Choroid plexus epithelial cell (primary cell): ENCODE measurements at regions not wholly inside any gene's neighbourhood (a gene's known extent, or its start where the extent isn't known, plus 50 kb on each side); places are given as distances from the start of the nearest gene placed in this dataset.

Source experiments
- DNase-seq: peaks from one replicate; pipeline ENCODE4 v3.0.0-alpha.2; 2010; ENCODE audit warnings: low read depth
- H3K4me3 ChIP-seq: 2 replicates; pipeline ENCODE4 v1.5.1; 2011; ENCODE audit warnings: low read depth, mild to moderate bottlenecking, control low read depth, low read length, moderate library complexity
- TF ChIP-seq, protein P1 (sequence below): conservative IDR thresholded peaks from 2 replicates; pipeline ENCODE4 v1.5.1; 2011; ENCODE audit warnings: low read depth, mild to moderate bottlenecking, control low read depth, inconsistent platforms, low read length, moderate library complexity

DNA sequence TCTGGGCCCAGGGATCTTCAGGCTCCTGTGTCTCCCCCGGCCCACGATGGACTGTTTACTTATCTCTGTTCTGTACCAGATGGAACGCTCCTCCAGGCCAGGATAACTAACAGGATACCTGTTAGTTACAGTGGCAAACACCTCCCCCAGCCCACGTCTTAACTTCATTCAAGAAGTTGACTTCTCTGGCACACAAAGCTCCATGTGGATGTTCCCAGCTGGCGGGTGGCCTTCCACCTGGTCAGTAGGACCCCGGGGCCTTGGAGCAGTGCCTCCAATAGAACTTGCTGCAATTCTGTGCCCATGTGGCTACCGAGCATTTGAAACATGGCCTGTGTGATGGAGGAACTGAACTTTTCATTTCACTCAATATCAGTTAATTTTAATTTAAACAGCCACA is 165.1 kb upstream of the GLI2 start:
- no peak overlapping the region for H3K4me3 ChIP-seq
- DNase-seq: no peak
- TF ChIP-seq, protein P1, sequence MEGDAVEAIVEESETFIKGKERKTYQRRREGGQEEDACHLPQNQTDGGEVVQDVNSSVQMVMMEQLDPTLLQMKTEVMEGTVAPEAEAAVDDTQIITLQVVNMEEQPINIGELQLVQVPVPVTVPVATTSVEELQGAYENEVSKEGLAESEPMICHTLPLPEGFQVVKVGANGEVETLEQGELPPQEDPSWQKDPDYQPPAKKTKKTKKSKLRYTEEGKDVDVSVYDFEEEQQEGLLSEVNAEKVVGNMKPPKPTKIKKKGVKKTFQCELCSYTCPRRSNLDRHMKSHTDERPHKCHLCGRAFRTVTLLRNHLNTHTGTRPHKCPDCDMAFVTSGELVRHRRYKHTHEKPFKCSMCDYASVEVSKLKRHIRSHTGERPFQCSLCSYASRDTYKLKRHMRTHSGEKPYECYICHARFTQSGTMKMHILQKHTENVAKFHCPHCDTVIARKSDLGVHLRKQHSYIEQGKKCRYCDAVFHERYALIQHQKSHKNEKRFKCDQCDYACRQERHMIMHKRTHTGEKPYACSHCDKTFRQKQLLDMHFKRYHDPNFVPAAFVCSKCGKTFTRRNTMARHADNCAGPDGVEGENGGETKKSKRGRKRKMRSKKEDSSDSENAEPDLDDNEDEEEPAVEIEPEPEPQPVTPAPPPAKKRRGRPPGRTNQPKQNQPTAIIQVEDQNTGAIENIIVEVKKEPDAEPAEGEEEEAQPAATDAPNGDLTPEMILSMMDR: no peak

DNA sequence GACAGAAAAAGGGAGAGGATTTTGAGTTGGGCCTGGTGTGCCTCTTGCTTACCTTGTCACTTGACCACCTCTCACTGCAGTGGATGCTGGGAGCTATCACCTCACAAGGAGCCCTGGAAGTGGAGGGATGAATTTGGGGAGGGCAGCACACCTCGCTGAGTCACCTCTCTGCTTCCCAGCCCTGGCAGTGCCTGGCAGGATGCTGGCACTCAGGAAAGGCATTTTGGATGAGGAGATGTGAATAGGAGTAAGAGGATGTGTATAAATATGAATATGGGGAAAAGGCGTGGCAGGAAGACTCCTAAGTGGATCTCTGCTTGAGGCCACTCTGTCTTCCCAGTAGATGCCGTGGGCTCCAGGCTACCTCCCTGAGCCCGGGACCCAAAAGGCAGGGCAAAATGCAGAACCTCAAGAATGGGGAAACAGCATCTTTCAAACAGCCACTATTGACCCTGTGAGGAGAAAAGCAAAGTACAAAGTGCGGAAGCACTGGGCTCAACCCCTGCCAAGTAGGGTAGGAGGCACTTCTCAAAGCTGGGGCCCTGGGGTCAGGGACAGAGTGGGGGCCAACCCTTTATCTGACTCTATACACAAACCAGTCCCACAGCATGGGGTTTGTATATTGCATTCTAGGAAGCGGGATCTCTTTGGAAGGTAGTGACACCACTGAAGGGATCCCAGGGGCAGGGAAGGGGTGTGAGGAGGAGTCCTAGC is 164.5 kb upstream of the GLI2 start:
- TF ChIP-seq, protein P1: no peak
- DNase-seq: no peak

DNA sequence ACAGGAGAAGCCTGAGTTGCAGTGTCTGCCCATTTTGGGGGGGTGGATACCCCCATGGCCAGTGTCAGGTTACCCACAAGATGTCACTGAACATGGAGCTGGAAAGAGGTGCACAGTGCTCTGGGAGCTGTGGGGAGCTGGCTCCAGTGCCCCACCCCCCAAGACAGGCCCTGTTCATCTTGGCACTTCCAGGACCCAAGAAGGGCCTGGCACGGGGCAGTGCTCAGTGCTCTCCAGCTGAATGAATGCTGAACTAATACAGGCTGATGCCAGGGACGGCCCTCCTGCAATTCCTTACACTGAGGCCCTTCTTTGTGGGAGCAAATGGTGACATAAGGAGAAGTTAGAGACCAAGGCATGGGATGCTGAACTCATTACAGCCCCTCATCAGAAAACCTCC is 163.4 kb upstream of the GLI2 start:
- DNase-seq: no peak
- no peak overlapping the region for H3K4me3 ChIP-seq
- TF ChIP-seq, protein P1: no peak

More for the DNA sequence above, 164.5 kb upstream of the GLI2 start:
- H3K4me3 ChIP-seq: no peak overlapping the region

DNA sequence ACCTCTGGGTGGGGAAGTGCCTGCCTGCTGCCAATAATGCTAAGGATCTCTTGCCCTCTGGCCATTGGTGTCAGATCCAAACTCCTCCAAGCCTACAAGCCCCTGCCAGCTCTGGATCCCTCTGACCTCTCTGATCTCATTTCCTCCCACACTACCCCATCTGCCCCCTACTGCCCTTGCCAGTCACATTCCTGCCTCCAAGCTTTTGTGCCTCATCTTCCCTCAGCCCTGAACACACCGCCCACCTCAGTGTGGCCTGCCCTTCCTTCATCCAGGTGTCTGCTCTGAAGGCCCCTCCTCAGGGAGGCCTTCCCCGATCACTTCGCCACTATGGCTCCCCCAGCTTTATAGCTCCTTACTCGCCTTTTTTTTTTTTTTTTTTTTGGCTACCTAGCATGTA is 161.0 kb upstream of the GLI2 start:
- no peak overlapping the region for H3K4me3 ChIP-seq
- DNase-seq: no peak
- TF ChIP-seq, protein P1: no peak

DNA sequence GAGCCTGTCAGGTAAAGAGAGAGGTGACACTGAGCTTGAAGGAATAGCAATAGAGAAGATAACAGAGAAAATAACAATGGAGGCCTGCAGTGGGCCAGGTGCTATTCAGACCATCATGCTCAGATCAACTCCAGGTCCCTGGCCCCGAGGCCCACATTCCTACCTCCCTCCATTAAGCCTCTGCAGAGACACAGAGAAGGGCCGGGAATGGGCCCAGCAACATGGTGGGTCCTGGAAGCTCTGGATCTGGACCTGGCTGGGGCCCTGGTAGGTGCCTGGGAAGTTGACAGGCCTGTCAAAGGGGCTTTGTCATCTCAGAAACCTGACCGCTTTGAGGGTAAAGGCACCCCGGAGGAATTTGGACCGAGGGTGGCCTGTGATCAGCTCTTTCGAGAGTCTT is 159.7 kb upstream of the GLI2 start:
- TF ChIP-seq, protein P1: no peak
- H3K4me3 ChIP-seq: no peak overlapping the region
- no peak for DNase-seq

DNA sequence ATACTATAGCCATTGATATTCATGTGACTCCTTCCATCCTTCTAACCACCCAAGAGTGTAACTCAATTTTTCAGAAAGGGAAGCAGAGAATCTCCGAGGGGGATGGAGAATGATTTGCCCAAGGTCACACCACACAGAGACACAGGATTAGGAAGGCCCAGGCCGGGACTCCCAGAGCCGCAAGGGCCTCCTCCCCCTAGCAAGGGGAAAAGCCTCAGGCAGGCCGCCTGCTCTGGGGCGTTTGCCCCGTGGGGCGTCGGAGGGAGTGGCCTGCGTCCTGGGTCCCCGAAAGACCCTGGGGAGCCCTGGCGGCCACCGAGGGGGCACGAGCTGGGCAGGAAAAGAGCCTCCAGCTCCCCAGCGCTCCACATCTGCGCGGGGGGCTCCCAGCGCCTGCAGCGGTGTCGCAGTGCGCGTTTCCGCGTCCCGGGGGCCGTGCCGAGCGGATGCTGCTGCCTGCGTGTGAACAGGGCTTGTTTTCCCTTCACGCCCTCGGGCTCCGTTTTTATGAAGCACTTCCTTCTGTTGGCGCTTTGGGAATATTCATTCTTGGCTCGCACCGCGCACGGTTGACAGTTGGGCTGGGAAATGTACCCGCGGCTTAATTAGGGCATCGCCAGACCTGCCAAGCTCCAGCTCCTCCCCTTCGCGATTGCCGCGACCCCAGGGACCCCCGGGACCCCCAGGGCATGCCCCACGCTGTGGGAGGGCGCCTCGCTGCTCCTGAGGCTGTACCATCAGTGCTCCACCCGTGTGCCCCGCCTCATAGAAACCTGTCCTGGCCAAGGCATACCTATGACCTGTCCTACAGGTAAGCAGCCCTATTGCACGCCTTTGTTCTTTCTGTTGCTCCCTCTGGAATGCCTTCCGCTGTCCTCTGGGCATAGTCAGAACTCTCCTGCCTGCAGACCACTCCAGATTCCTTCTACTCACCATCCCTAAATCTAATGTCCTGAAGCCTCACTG is 158.9 kb upstream of the GLI2 start:
- TF ChIP-seq, protein P1: no peak
- peak overlapping the region; percentile 45 for H3K4me3 ChIP-seq
- DNase-seq: peak; percentile 29
